ENCODE measurements at regions not wholly inside any gene's neighbourhood (a gene's known extent, or its start where the extent isn't known, plus 50 kb on each side); places are given as distances from the start of the nearest gene placed in this dataset.
"Not testable (repeated sequence)": the region's sequence is repeated elsewhere in the genome, so short reads cannot be mapped to it uniquely, and the experiment has no call there.

DNA sequence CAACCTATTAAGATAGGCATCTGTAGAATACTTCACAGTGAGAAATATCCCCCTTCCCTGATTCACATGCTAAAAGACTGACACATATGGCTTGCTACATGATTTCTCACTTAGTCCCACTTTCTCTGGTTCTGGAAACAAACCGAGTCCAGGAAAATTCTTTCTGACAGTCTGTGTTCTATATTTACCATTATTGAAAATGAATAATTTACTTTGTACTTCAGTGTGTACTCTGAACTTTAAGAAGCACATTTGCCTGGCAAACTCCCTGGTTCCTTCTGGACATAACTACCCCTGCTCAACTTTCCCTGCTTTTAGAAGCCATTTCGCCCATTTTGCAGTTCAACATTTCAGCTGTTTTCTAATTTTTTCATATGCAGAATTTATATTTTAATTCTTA, 53.6 kb downstream of the APCS start:
- no peak for TF ChIP-seq POLR2A (IDR thresholded peaks at IDR 0.05; ENCODE audit: low read depth, low read length)
- DNase-seq (ENCODE audit: insufficient read length, low spot score): no peak
- FAIRE-seq: no peak

DNA sequence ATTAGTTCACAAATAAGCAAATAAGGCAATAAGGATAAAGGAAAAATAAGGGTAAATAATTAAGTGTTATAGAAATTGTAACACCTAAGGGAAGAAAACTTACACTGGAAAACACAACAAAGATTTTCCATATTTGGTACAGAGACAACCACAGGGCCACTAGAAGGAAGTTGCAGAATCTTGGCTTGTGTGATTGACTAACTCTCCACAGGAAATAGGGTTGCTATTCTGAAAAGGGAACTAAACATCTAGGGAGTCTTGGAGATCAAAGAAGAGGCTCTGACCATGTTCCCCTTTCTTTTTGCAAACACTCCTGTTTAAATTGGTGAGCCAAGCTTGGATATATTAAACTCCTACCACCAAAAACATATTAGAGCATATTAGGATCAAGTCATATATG, 59.1 kb downstream of the APCS start:
- no peak for TF ChIP-seq POLR2A (IDR thresholded peaks at IDR 0.05; ENCODE audit: low read depth, low read length)
- no peak for FAIRE-seq
- no peak for DNase-seq (ENCODE audit: insufficient read length, low spot score)

DNA sequence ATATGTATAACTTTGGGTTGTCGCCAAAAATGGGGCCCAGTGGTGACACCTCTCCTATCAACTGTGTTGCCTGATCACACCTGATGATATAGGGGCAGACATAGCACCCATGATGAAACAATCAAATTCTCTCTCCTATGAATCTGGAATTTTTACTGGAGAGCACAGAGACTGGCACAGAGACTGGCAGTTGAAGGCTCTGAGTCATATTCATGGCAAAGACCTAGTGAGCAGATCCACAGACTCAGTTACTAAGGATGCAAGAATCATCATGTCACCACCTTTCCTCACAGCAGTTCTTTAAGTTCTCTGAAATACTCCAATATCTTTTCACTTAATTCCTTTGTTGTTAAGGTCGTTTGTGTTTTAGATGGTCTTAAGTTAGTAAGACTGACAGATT, 60.0 kb downstream of the APCS start:
- TF ChIP-seq POLR2A (IDR thresholded peaks at IDR 0.05; ENCODE audit: low read depth, low read length): no peak
- FAIRE-seq: peak; percentile 6
- no peak for DNase-seq (ENCODE audit: insufficient read length, low spot score)

DNA sequence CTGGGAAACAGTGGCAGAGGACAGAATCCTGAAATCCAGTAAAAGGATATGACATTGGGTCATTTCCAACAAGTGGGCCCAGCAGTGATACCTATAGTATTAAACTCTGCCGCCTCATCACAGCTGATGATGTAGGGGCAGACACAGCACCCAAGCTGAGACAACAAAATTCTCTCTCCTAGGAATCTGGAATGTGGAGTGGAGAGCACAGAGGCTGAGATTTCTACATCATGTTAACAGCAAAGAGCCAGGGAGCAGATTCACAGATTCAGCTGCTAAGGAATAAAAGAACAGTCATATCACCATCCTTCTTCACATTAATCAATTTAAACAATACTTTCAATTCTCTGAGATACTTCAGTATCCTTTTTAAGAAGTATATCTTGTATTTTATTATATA, 61.9 kb downstream of the CRP start:
- DNase-seq (ENCODE audit: insufficient read length, low spot score): no peak
- FAIRE-seq: no peak
- no peak for TF ChIP-seq POLR2A (IDR thresholded peaks at IDR 0.05; ENCODE audit: low read depth, low read length)

DNA sequence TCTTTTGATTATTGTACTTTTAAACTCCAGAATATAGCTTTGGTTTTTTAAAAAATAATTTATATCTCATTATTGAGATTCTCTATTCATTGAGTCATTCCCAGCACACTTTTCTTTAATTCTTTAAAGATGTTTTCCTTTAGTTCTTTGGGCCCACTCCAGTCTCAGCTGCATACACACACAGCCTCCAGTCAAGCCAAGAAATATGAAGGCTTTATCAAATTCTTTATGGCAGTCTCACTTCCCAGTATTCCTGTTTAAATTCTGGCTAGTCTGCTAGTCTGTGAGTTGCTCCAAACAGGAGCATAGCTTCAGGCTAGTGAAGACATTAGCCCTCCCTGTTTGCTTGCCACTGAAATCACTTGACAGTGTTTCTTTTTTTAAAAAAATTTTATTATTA, 61.2 kb downstream of the CRP start:
- DNase-seq (ENCODE audit: insufficient read length, low spot score) (no peak), FAIRE-seq (no peak)
- TF ChIP-seq POLR2A (IDR thresholded peaks at IDR 0.05; ENCODE audit: low read depth, low read length): no peak

DNA sequence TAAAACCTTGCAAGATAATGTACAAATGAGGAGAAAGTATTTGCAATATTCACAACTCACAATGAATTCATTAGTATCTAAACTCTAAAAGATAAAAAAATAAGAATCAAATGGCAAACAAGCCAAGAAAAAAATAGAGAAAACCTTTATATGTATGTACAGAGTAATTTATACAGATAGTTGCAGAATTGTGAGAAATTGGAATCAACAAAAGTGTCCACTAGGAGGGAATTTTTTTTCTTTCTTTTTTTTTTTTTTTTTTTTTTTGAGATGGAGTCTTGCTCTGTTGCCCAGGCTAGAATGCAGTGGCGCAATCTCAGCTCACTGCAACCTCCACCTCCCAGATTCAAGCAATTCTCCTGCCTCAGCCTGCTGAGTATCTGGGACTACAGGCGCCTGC, 56.9 kb downstream of the CRP start:
- FAIRE-seq: not testable (repeated sequence)

More for the DNA sequence above, 56.9 kb downstream of the CRP start:
- DNase-seq (ENCODE audit: insufficient read length, low spot score): not testable (repeated sequence)
